ENCODE measurements at regions not wholly inside any gene's neighbourhood (a gene's known extent, or its start where the extent isn't known, plus 50 kb on each side); places are given as distances from the start of the nearest gene placed in this dataset.
"Not testable (repeated sequence)": the region's sequence is repeated elsewhere in the genome, so short reads cannot be mapped to it uniquely, and the experiment has no call there.

GRCh38 chr21:13937236-13937635 is 273.5 kb downstream of the LIPI start:
- no peak overlapping the region for H3K4me3 ChIP-seq (ENCODE audit: low read length)

GRCh38 chr21:13936033-13936937 is 274.5 kb downstream of the LIPI start:
- H3K36me3 ChIP-seq (ENCODE audit: insufficient read depth, low read length); H3K9me3 ChIP-seq (ENCODE audit: low read length); H3K79me2 ChIP-seq (replicated peaks; ENCODE audit: insufficient read depth, low read length); H3F3A ChIP-seq (ENCODE audit: insufficient read depth, low read length, poor library complexity, severe bottlenecking); H3K27ac ChIP-seq (ENCODE audit: low read length); H4K20me1 ChIP-seq (ENCODE audit: insufficient read depth); H3K4me3 ChIP-seq (ENCODE audit: low read length); H3K9ac ChIP-seq (ENCODE audit: low read length); H2AFZ ChIP-seq (ENCODE audit: low read depth, low read length); H3K9me2 ChIP-seq (ENCODE audit: insufficient read depth, low read length); H3K4me2 ChIP-seq (ENCODE audit: low read length); H3K27me3 ChIP-seq (ENCODE audit: insufficient read depth, low read depth, low read length): not testable (repeated sequence)

More at GRCh38 chr21:13937236-13937635, 273.5 kb downstream of the LIPI start:
- Histone ChIP-seq H3K27me3 (ENCODE audit: insufficient read depth, low read depth, low read length) (no peaks in the 10 kb centered on the region), H3K9ac (ENCODE audit: low read length) (no peak overlapping the region), H3K9me2 (ENCODE audit: insufficient read depth, low read length) (no peaks in the 10 kb centered on the region), H3K79me2 (replicated peaks; ENCODE audit: insufficient read depth, low read length) (no peaks in the 10 kb centered on the region), H3K27ac (ENCODE audit: low read length) (no peak overlapping the region), H3K9me3 (ENCODE audit: low read length) (no peaks in the 10 kb centered on the region), H4K20me1 (ENCODE audit: insufficient read depth) (no peaks in the 10 kb centered on the region), H2AFZ (ENCODE audit: low read depth, low read length) (no peak overlapping the region), H3K36me3 (ENCODE audit: insufficient read depth, low read length) (no peaks in the 10 kb centered on the region), H3K4me2 (ENCODE audit: low read length) (no peak overlapping the region), H3F3A (ENCODE audit: insufficient read depth, low read length, poor library complexity, severe bottlenecking) (no peaks in the 10 kb centered on the region)
- TF ChIP-seq CTCF (IDR thresholded peaks at IDR 0.05; ENCODE audit: poor library complexity, severe bottlenecking): no peak
- no peak for TF ChIP-seq MXI1 (conservative IDR thresholded peaks at IDR 0.05; ENCODE audit: poor library complexity, severe bottlenecking)
- TF ChIP-seq RAD21 (conservative IDR thresholded peaks at IDR 0.05): no peak
- no peak for TF ChIP-seq EZH2 (IDR thresholded peaks at IDR 0.05; ENCODE audit: borderline replicate concordance, insufficient read depth, low read length, poor library complexity, severe bottlenecking)
- TF ChIP-seq POLR2AphosphoS5 (IDR thresholded peaks at IDR 0.05): no peak
- TF ChIP-seq EP300 (conservative IDR thresholded peaks at IDR 0.05; ENCODE audit: poor library complexity, severe bottlenecking): no peak
- TF ChIP-seq SMC3 (conservative IDR thresholded peaks at IDR 0.05; ENCODE audit: poor library complexity): no peak
- TF ChIP-seq REST (IDR thresholded peaks at IDR 0.05; ENCODE audit: borderline replicate concordance): no peak
- no peak for TF ChIP-seq TAF1 (IDR thresholded peaks at IDR 0.05; ENCODE audit: low read depth)

- not testable (repeated sequence) for H4K20me1 ChIP-seq (ENCODE audit: insufficient read depth); H3K9me2 ChIP-seq (ENCODE audit: insufficient read depth, low read length); H3K9ac ChIP-seq (ENCODE audit: low read length); H3K9me3 ChIP-seq (ENCODE audit: low read length); H3K4me2 ChIP-seq (ENCODE audit: low read length); H2AFZ ChIP-seq (ENCODE audit: low read depth, low read length); H3K4me3 ChIP-seq (ENCODE audit: low read length); H3K27ac ChIP-seq (ENCODE audit: low read length); H3K79me2 ChIP-seq (replicated peaks; ENCODE audit: insufficient read depth, low read length); H3K36me3 ChIP-seq (ENCODE audit: insufficient read depth, low read length); H3F3A ChIP-seq (ENCODE audit: insufficient read depth, low read length, poor library complexity, severe bottlenecking); H3K27me3 ChIP-seq (ENCODE audit: insufficient read depth, low read depth, low read length)
Measured at GRCh38 chr21:13935396-13936032, 275.2 kb downstream of the LIPI start.

GRCh38 chr21:13934887-13935342 is 275.8 kb downstream of the LIPI start:
- not testable (repeated sequence) for H3F3A ChIP-seq (ENCODE audit: insufficient read depth, low read length, poor library complexity, severe bottlenecking); H3K9me2 ChIP-seq (ENCODE audit: insufficient read depth, low read length); H3K9ac ChIP-seq (ENCODE audit: low read length); H3K4me2 ChIP-seq (ENCODE audit: low read length); H3K79me2 ChIP-seq (replicated peaks; ENCODE audit: insufficient read depth, low read length); H3K27me3 ChIP-seq (ENCODE audit: insufficient read depth, low read depth, low read length); H3K36me3 ChIP-seq (ENCODE audit: insufficient read depth, low read length); H3K4me3 ChIP-seq (ENCODE audit: low read length); H4K20me1 ChIP-seq (ENCODE audit: insufficient read depth); H3K9me3 ChIP-seq (ENCODE audit: low read length); H3K27ac ChIP-seq (ENCODE audit: low read length); H2AFZ ChIP-seq (ENCODE audit: low read depth, low read length)

All from neural cell (in vitro differentiated cells).